ENCODE measurements at regions not wholly inside any gene's neighbourhood (a gene's known extent, or its start where the extent isn't known, plus 50 kb on each side); places are given as distances from the start of the nearest gene placed in this dataset.

DNA sequence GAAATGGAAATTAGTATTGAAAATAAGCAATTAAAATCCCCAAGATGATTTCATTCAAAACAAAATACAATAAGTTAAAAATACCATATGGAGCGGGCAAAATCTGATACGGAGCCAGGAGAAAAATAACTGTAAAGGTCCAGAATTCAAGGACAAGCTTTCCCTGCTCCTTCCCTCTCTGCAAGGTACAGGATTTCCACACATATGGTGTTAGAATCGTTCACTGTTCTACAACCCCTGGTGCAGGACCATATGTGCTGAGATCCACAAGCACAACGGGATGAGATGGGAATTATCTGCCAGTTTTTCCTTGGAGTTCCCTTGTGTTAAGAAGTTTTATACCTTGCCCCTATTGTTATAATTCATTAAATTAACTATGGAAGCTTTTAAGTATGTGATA is 94.7 kb upstream of the DMAC1 start:
- peaks cover 10% of the 10 kb centered on the region for H3K9me3 ChIP-seq (ENCODE audit: control insufficient read depth, low read length)
- Mint-ChIP-seq H3K9me3 (peaks cover 13% of the 10 kb centered on the region), H3K4me1 (peaks cover 2% of the 10 kb centered on the region), H3K36me3 (ENCODE audit: low read depth) (peaks cover 3% of the 10 kb centered on the region), H3K27ac (no peak overlapping the region), H3K4me3 (no peak overlapping the region), H3K27me3 (ENCODE audit: insufficient read depth) (peaks cover 2% of the 10 kb centered on the region)
- H3K36me3 ChIP-seq (ENCODE audit: control insufficient read depth, insufficient read depth, low read length), result no peaks in the 10 kb centered on the region
- H3K9ac ChIP-seq (ENCODE audit: extremely low read depth, low read length, poor library complexity, severe bottlenecking), result no peak overlapping the region
- H3K4me3 ChIP-seq (ENCODE audit: low read length), result no peak overlapping the region
- no peaks in the 10 kb centered on the region for H3K4me1 ChIP-seq (ENCODE audit: control insufficient read depth, insufficient read depth, low read length)
- TF ChIP-seq, protein P1, sequence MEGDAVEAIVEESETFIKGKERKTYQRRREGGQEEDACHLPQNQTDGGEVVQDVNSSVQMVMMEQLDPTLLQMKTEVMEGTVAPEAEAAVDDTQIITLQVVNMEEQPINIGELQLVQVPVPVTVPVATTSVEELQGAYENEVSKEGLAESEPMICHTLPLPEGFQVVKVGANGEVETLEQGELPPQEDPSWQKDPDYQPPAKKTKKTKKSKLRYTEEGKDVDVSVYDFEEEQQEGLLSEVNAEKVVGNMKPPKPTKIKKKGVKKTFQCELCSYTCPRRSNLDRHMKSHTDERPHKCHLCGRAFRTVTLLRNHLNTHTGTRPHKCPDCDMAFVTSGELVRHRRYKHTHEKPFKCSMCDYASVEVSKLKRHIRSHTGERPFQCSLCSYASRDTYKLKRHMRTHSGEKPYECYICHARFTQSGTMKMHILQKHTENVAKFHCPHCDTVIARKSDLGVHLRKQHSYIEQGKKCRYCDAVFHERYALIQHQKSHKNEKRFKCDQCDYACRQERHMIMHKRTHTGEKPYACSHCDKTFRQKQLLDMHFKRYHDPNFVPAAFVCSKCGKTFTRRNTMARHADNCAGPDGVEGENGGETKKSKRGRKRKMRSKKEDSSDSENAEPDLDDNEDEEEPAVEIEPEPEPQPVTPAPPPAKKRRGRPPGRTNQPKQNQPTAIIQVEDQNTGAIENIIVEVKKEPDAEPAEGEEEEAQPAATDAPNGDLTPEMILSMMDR (conservative IDR thresholded peaks at IDR 0.05), result no peak
- no peak for DNase-seq
- 96% methylated on average over 4 of the region's 4 CpGs for WGBS, 2 experiments (ENCODE audit: insufficient coverage in 1 of 2, insufficient read length in 1 of 2)
- H3K27ac ChIP-seq (ENCODE audit: low read depth, low read length), result no peak overlapping the region
- H3K27me3 ChIP-seq (ENCODE audit: control insufficient read depth, insufficient read depth, low read length, poor library complexity, severe bottlenecking), result no peaks in the 10 kb centered on the region

DNA sequence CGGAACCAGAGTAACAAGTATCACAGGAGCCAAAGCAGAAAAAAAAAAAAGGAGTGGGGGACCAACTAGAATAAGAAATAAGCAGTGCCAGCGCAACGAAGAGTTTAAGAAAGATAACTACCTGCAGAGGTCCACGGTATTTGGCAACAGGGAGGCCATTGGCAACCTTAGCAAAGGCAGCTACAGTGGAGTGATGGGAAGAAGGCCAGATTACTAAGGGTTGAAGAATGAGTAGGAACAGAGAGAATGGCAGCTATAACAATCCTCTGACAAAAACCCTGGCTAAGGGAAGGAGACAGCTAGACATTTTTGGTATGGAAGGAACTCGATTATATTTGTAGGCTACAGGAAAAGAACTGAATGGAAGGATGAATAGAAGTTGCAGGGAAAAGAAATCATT is 93.4 kb upstream of the DMAC1 start:
- H3K9me3 Mint-ChIP-seq, result peaks cover 13% of the 10 kb centered on the region
- H3K27me3 ChIP-seq (ENCODE audit: control insufficient read depth, insufficient read depth, low read length, poor library complexity, severe bottlenecking), result no peaks in the 10 kb centered on the region
- H3K27me3 Mint-ChIP-seq (ENCODE audit: insufficient read depth), result peaks cover 5% of the 10 kb centered on the region
- no peak overlapping the region for H3K4me3 Mint-ChIP-seq
- TF ChIP-seq, protein P1 (conservative IDR thresholded peaks at IDR 0.05), result no peak
- H3K27ac ChIP-seq (ENCODE audit: low read depth, low read length), result no peak overlapping the region
- WGBS, 2 experiments (ENCODE audit: insufficient coverage in 1 of 2, insufficient read length in 1 of 2), result 88 to 94% methylated on average over 5 of the region's 5 CpGs
- H3K36me3 ChIP-seq (ENCODE audit: control insufficient read depth, insufficient read depth, low read length), result no peaks in the 10 kb centered on the region
- no peaks in the 10 kb centered on the region for H3K4me1 ChIP-seq (ENCODE audit: control insufficient read depth, insufficient read depth, low read length)
- no peak overlapping the region for H3K27ac Mint-ChIP-seq
- no peak overlapping the region for H3K9ac ChIP-seq (ENCODE audit: extremely low read depth, low read length, poor library complexity, severe bottlenecking)
- H3K4me3 ChIP-seq (ENCODE audit: low read length), result no peak overlapping the region
- H3K4me1 Mint-ChIP-seq, result peaks cover 2% of the 10 kb centered on the region
- H3K36me3 Mint-ChIP-seq (ENCODE audit: low read depth), result peaks cover 3% of the 10 kb centered on the region
- peaks cover 10% of the 10 kb centered on the region for H3K9me3 ChIP-seq (ENCODE audit: control insufficient read depth, low read length)
- no peak for DNase-seq

DNA sequence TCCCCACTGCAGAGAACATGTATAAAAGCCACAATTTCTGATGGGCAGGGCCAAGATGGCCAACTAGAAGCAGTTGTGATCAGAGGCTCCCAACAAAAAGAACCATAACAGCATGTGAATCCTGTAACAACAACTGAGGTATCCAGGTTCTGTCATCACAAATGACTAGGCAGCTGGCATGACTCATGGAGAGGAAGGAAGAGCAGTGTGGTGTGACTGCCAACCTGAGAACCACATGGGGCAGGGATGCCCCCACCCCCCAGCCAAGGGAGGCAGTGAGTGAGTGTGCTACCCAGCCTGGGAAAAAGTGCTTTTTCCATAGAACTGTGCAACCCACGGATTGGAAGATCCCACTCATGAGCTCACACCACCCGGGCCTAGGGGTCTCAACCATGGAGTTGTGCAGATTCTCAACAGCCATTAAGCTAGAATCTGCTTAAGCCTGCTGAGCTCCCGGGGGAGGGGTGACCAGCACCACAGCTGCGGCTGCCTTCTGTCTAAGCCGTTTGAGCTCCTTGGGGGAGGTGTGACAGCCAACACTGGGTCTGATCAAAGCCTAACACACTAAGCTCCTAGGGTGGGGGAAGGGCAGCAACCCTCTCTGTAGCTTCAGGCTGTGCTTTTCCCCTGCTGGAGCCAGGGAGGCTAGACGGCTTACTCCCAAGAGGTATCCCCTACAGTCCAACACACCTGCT is 80.1 kb upstream of the DMAC1 start:
- no peak overlapping the region for H3K9ac ChIP-seq (ENCODE audit: extremely low read depth, low read length, poor library complexity, severe bottlenecking)
- Mint-ChIP-seq H3K36me3 (ENCODE audit: low read depth) (peaks cover 2% of the 10 kb centered on the region), H3K4me1 (peaks cover 12% of the 10 kb centered on the region), H3K9me3 (peaks cover 34% of the 10 kb centered on the region), H3K4me3 (no peak overlapping the region), H3K27me3 (ENCODE audit: insufficient read depth) (no peaks in the 10 kb centered on the region), H3K27ac (no peak overlapping the region)
- TF ChIP-seq, protein P1 (conservative IDR thresholded peaks at IDR 0.05), result no peak
- no peaks in the 10 kb centered on the region for H3K27me3 ChIP-seq (ENCODE audit: control insufficient read depth, insufficient read depth, low read length, poor library complexity, severe bottlenecking)
- H3K36me3 ChIP-seq (ENCODE audit: control insufficient read depth, insufficient read depth, low read length), result no peaks in the 10 kb centered on the region
- H3K4me3 ChIP-seq (ENCODE audit: low read length), result peak overlapping the region; percentile 45
- WGBS, 2 experiments (ENCODE audit: insufficient coverage in 1 of 2, insufficient read length in 1 of 2), result 42% methylated on average over 6 of the region's 6 CpGs; no CpG with 5 or more reads in 1 of the 2 experiments
- H3K9me3 ChIP-seq (ENCODE audit: control insufficient read depth, low read length), result peaks cover 46% of the 10 kb centered on the region
- DNase-seq, result peak; percentile 85
- no peak overlapping the region for H3K27ac ChIP-seq (ENCODE audit: low read depth, low read length)
- peaks cover 6% of the 10 kb centered on the region for H3K4me1 ChIP-seq (ENCODE audit: control insufficient read depth, insufficient read depth, low read length)
